ENCODE measurements at regions not wholly inside any gene's neighbourhood (a gene's known extent, or its start where the extent isn't known, plus 50 kb on each side); places are given as distances from the start of the nearest gene placed in this dataset.

GRCh38 chr5:142532781-142533176 is 153.1 kb downstream of the FGF1 start:
- TF ChIP-seq RAD21 (IDR thresholded peaks at IDR 0.05; ENCODE audit: low read depth) (no peak), REST (IDR thresholded peaks at IDR 0.05; ENCODE audit: low read depth) (no peak), EGR1 (IDR thresholded peaks at IDR 0.05) (no peak), FOXM1 (IDR thresholded peaks at IDR 0.05; ENCODE audit: borderline replicate concordance, low read depth) (no peak), EP300 (IDR thresholded peaks at IDR 0.05; ENCODE audit: borderline replicate concordance) (no peak), MAX (IDR thresholded peaks at IDR 0.05) (no peak), ZBTB7A (IDR thresholded peaks at IDR 0.05; ENCODE audit: low read depth) (no peak), TAF1 (IDR thresholded peaks at IDR 0.05; ENCODE audit: low read depth) (no peak), TEAD4 (IDR thresholded peaks at IDR 0.05) (no peak), TCF12 (IDR thresholded peaks at IDR 0.05; ENCODE audit: low read depth) (no peak), YY1 (IDR thresholded peaks at IDR 0.05; ENCODE audit: low read depth) (no peak), USF1 (IDR thresholded peaks at IDR 0.05) (no peak)
